Stimulated activated naive CD8-positive, alpha-beta T cell treated with anti-CD3 and anti-CD28 coated beads, Interleukin-15, amount 100 ng/mL, for 72 hours (primary cell): ENCODE measurements at regions not wholly inside any gene's neighbourhood (a gene's known extent, or its start where the extent isn't known, plus 50 kb on each side); places are given as distances from the start of the nearest gene placed in this dataset.

Experiments used
- ATAC-seq: fragments of 150-1000 bp; cut with Tn5 transposase; 2 replicates; pipeline ENCODE4 v1.10.0; 2021; ENCODE audit warnings: mild to moderate bottlenecking, moderate library complexity
- DNase-seq, 2 donors: peaks; one replicate each; pipeline ENCODE4 v3.0.0; 2021 to 2022
- H3K27ac Mint-ChIP-seq, 2 donors: one replicate each; pipeline ENCODE4 v1.8.0; 2022; ENCODE audit warnings: mild to moderate bottlenecking in 2 of 2, mixed read lengths in 2 of 2, moderate library complexity in 2 of 2
- H3K27me3 Mint-ChIP-seq: one replicate; pipeline ENCODE4 v1.8.0; 2022; ENCODE audit warnings: mixed read lengths
- H3K4me1 Mint-ChIP-seq: one replicate; pipeline ENCODE4 v1.8.0; 2022; ENCODE audit warnings: mild to moderate bottlenecking, mixed read lengths
- H3K4me3 Mint-ChIP-seq, 2 donors: one replicate each; pipeline ENCODE4 v1.8.0; 2022; ENCODE audit warnings: mild to moderate bottlenecking in 2 of 2, mixed read lengths in 2 of 2, moderate library complexity in 1 of 2
- H3K9me3 Mint-ChIP-seq, 2 donors: one replicate each; pipeline ENCODE4 v1.8.0; 2022; ENCODE audit warnings: mixed read lengths in 2 of 2

DNA sequence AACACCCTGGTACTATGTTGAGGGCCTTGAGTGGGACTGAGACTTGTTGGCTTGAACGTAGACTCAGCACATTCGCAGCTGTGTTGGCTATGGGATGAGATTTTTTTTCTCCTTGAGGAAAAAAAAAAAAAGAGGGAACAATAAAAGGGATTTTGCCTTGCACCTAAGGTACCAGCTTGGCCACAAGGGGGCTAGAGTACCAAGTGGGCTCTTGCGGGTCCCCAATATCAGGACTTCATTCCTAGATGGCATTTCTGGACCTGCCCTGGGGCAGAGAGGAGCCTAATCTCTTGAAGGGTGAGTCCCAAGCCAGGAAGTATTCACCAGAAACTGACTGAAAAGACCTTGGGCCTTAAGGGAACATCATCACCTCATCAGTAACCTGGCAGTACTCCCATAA, 1083.6 kb upstream of the PHF14 start:
- ATAC-seq (no peak), DNase-seq (no peak)
- Mint-ChIP-seq H3K4me1 (no peaks in the 10 kb centered on the region), H3K27ac (no peak overlapping the region), H3K27me3 (no peaks in the 10 kb centered on the region), H3K4me3 (no peak overlapping the region), H3K9me3 (peaks cover 7 to 23% of the 10 kb centered on the region in 2 donors)

DNA sequence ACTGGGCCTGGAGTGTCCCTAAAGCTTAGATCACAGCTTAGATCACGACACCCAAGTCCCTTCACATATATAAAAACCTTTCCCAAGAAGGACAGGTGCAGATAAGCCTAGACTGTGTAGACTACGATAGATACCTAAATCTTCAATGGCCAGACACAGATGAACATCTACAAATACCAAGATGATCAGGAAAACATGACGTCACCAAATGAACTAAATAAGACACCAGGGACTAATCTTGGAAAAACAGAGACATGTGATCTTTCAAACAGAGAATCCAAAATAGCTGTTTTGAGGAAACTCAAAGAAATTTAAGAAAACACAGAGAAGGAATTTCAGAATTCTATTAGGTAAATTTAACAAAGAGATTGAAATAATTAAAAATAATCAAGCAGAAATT, 1082.6 kb upstream of the PHF14 start:
- DNase-seq (no peak), ATAC-seq (no peak)
- Mint-ChIP-seq H3K9me3 (peaks cover 7 to 32% of the 10 kb centered on the region in 2 donors), H3K27ac (no peak overlapping the region), H3K27me3 (no peaks in the 10 kb centered on the region), H3K4me3 (no peak overlapping the region), H3K4me1 (no peaks in the 10 kb centered on the region)

DNA sequence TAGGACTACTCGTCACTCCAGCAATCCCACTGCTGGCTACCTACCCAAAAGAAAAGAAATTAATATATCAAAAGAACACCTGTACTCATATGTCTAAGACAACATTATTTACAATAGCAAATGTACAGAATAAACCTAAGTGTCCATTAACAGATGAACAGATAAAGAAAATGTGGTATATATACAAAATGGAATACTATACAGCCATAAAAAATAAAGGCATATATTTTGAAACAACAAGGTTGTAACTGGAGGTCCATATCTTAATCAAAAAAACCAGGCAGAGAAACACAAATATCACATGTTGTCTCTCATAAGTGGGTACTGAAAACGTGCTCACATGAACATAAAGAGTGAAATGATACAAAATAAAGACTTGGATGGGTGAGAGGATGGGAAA, 1073.3 kb upstream of the PHF14 start:
- H3K4me3 Mint-ChIP-seq: no peak overlapping the region
- no peak for DNase-seq
- no peaks in the 10 kb centered on the region for H3K27me3 Mint-ChIP-seq
- ATAC-seq: no peak
- H3K9me3 Mint-ChIP-seq: peaks cover 19 to 30% of the 10 kb centered on the region in 2 donors
- no peak overlapping the region for H3K27ac Mint-ChIP-seq
- no peaks in the 10 kb centered on the region for H3K4me1 Mint-ChIP-seq

DNA sequence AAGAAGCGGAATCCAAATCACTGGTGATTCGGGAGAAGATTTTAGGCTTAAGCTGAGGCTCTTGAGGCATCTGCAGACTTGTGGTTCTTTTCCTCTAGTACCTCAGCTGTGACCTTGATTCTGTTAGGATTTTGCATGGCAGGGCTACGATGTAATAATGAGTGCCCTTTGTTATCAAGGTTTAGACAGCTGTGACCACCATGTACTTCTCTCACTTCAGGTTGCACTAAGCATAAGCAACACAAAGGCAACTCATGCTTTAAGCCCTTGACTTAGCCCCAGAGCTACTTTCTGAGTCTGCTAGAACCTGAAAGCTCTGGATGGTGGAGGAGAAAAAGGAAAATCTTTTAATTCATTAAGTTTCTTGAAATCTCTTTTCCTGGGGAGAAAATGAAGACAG, 1052.3 kb upstream of the PHF14 start:
- Mint-ChIP-seq H3K27ac (no peak overlapping the region), H3K4me3 (no peak overlapping the region), H3K9me3 (peaks cover 0 to 4% of the 10 kb centered on the region in 2 donors), H3K4me1 (no peaks in the 10 kb centered on the region), H3K27me3 (no peaks in the 10 kb centered on the region)
- no peak for ATAC-seq
- DNase-seq: no peak

DNA sequence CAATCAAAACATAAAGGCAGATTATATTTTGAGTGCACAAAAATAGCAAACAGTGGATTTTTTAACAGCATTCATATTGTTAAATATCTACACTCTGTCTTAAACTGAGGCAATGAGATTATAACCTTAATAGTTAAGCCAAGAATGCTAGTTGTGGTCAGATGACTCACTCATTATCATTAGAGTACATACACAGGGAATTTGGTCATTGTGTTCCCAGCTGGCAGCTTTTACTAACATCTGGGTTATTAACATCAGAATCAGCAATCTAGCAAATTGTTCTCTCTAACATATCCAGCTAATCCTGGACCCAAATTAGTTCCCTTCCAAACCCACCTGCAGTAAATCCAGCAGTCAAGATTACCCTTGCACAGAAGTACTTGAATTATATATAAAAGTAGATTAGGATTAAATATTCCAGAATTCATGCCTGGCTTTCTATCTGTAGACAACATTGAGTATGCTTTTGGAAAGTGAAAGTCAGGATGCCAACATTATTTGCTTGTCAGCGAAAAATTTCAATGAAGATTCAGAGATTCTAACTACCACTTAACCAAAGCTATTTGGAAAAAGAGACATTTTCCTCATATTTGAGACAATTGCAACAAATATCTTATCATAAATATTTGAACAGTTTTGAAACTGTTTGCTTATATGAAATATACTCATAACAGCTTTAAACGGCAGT, 1035.6 kb upstream of the PHF14 start:
- DNase-seq: no peak
- ATAC-seq: no peak
- H3K4me1 Mint-ChIP-seq: no peaks in the 10 kb centered on the region
- no peak overlapping the region for H3K27ac Mint-ChIP-seq
- H3K4me3 Mint-ChIP-seq: no peak overlapping the region
- peaks cover 0 to 5% of the 10 kb centered on the region in 2 donors for H3K9me3 Mint-ChIP-seq
- H3K27me3 Mint-ChIP-seq: no peaks in the 10 kb centered on the region

DNA sequence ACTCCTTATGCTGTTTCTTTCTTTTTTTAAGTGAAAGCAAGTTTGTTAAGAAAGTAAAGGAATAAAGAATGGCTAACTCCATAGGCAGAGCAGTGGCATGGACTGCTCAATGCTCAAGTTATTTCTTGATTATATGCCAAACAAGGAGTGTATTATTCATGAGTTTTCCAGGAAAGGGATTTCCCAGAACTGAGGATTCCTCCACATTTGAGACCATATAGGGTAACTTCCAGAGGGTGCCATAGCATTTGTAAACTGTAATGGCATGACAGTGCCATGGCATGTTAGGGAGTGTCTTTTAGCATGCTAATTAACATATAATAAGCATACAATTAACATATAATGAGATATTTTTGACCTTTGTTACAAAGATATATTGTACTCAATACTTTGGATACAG, 1034.5 kb upstream of the PHF14 start:
- Mint-ChIP-seq H3K4me1 (no peaks in the 10 kb centered on the region), H3K9me3 (peaks cover 0 to 4% of the 10 kb centered on the region in 2 donors), H3K27me3 (no peaks in the 10 kb centered on the region), H3K27ac (no peak overlapping the region), H3K4me3 (no peak overlapping the region)
- ATAC-seq: no peak
- DNase-seq: no peak

DNA sequence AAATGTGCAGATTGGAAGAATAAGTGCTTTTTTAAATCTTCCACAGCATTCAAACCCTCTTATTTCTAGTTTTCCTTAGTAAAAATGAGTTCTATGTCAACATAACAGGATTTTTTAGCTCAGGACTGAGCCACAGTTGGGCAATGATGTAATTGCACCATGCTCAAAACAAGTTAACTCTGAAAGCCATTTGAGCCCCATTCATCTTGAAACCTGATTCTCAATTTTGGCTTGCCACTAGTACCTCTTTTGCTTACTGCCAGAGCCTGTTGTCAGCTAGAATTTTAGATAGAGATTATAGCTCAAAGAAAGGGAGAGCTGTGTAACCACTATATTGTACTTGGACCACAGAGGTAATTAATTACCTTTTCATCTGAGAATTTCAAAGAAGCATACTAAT, 1028.5 kb upstream of the PHF14 start:
- no peak for ATAC-seq
- Mint-ChIP-seq H3K4me3 (no peak overlapping the region), H3K27ac (no peak overlapping the region)

DNA sequence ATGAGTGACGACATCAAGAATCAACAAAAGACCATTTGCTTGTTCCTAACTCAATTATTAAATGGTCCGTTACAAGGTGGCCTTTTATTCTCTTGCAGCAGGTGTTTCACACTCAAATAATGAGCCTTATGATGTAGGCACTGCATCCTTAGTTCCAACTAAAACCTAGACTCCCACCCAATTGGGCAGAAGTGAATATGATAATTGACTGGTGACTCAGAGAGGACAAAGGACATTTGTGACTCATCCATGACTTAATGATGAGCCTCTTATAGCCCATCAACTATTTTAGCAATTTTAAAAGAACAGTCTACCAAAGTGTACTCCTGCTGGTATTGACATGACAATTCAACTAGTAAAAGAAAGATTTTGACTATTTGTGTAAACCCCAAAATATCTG, 1027.8 kb upstream of the PHF14 start:
- no peaks in the 10 kb centered on the region for H3K4me1 Mint-ChIP-seq
- peaks cover 3 to 5% of the 10 kb centered on the region in 2 donors for H3K9me3 Mint-ChIP-seq
- no peak overlapping the region for H3K27ac Mint-ChIP-seq
- ATAC-seq (no peak), DNase-seq (no peak)
- no peaks in the 10 kb centered on the region for H3K27me3 Mint-ChIP-seq
- no peak overlapping the region for H3K4me3 Mint-ChIP-seq

More for the DNA sequence above, 1028.5 kb upstream of the PHF14 start:
- DNase-seq: no peak
- Mint-ChIP-seq H3K27me3 (no peaks in the 10 kb centered on the region), H3K4me1 (no peaks in the 10 kb centered on the region), H3K9me3 (peaks cover 3 to 5% of the 10 kb centered on the region in 2 donors)

DNA sequence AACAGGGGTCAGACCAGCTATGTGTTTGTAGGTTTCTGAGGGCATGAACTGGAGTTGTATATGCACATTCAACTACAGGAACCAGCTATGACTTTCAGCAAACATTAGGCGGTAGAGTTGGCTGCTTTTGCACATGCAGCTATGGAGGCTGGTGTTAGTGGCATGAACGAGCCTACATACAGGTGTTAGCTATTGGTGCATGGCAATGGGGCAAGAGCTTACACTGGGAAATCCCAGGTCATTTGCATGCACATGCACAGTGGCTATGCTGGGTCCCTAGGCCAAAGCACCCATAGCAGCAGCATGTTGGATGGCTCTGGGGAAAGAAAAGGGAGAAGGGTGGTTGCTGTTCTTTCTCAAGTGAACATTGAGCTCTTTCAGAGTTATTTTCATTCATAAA, 1018.5 kb upstream of the PHF14 start:
- Mint-ChIP-seq H3K27me3 (no peaks in the 10 kb centered on the region), H3K4me3 (no peak overlapping the region), H3K9me3 (peaks cover 12 to 14% of the 10 kb centered on the region in 2 donors), H3K27ac (no peak overlapping the region), H3K4me1 (no peaks in the 10 kb centered on the region)
- DNase-seq: no peak
- no peak for ATAC-seq

DNA sequence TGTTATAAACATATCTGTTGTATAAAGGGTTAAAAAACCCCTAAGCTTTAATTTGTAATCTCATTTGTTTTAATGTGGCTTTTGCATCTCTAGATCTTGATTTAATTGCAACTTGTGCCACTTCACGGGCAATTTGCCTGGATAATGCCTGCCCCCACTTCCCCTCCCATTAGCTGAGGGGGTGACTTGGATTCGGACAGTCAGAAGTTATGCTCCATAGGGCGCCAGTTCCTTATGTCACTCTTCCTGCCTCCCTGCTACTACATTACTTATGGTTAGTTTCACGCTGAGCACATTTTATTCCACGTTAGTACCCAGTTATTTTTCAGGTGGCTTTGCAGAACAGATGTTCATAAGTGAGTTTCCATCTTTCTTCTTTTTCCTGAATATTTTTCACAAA, 1015.2 kb upstream of the PHF14 start:
- no peak overlapping the region for H3K27ac Mint-ChIP-seq
- peaks cover 12 to 14% of the 10 kb centered on the region in 2 donors for H3K9me3 Mint-ChIP-seq
- H3K27me3 Mint-ChIP-seq: no peaks in the 10 kb centered on the region
- DNase-seq: no peak
- no peak for ATAC-seq
- no peaks in the 10 kb centered on the region for H3K4me1 Mint-ChIP-seq
- H3K4me3 Mint-ChIP-seq: no peak overlapping the region

DNA sequence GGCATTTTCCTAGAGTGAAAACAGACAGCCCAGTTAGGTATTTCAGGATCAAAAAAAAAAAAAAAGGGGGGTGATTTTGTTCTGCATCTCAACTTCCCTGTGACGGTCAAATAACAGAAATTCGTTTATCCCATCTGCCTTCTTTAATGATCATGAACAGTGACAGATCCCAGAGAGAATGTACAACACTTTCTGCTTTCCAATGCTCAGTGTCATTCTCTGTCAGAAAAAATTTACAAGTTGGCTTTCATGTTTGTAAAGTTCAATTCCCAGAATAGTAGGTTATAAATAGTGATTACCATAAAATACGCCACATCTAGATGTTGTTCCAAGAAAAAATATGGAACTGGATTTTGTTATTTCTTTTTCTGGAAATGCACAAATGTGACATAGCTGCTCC, 1013.2 kb upstream of the PHF14 start:
- Mint-ChIP-seq H3K27ac (no peak overlapping the region), H3K4me1 (no peaks in the 10 kb centered on the region), H3K4me3 (no peak overlapping the region), H3K9me3 (no peaks in the 10 kb centered on the region), H3K27me3 (no peaks in the 10 kb centered on the region)
- DNase-seq (no peak), ATAC-seq (no peak)

DNA sequence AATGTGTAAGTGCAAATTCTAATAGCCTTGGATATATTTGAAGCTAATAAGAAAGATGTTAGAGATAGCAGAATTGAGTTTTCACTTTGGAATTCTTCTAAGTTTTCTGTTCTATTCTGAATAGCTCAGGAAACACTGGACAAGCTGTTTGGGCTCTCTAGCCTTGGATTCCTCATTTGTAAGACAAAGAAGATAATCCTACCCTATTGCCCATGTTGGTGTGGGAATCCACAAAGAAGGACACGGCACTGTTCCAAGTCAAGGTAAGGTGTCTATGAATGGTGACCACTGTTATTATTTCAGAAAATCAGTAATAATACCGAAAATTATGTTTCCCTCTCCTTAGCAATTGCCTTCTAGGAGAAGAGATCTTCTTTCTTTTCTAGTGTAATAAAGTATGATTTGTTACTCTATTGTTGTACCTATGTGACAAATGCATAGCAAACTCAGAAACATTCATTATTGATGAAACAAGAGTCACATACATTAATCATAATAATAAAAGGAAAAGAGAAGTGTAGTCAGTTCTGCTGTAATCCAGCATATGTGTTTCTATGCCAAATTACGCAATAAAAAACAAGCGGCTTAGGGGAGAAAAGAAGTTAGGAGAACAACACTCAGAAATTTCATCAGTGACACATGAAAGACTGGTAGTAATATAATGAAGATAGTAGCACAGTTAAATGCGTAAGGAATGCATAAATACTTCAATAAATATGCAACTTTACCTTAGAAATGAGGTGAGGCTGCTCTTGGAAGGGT, 1012.3 kb upstream of the PHF14 start:
- no peak overlapping the region for H3K4me3 Mint-ChIP-seq
- no peaks in the 10 kb centered on the region for H3K4me1 Mint-ChIP-seq
- no peaks in the 10 kb centered on the region for H3K9me3 Mint-ChIP-seq
- no peaks in the 10 kb centered on the region for H3K27me3 Mint-ChIP-seq
- DNase-seq (no peak), ATAC-seq (no peak)
- H3K27ac Mint-ChIP-seq: no peak overlapping the region

DNA sequence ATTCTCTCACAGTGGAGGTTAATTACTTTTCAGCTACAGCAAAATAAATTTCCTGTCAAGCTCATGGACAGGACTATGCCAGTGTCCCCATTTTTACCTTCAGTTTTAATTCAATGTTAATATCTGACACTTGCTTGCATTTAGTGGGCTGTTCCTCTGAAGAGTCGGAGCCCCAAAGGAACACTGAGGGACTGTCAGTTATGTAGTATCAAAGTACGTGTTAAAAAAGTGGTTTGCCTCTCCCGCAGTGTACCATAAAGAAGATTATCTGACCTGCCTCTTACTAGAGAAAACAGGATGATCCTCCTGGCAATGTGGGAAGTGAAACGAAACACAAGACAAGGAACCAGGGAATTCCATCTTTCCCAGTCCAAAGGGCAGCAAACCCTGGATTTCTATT, 1010.9 kb upstream of the PHF14 start:
- no peaks in the 10 kb centered on the region for H3K9me3 Mint-ChIP-seq
- H3K4me3 Mint-ChIP-seq: no peak overlapping the region
- H3K4me1 Mint-ChIP-seq: no peaks in the 10 kb centered on the region
- no peaks in the 10 kb centered on the region for H3K27me3 Mint-ChIP-seq
- H3K27ac Mint-ChIP-seq: no peak overlapping the region
- ATAC-seq (no peak), DNase-seq (no peak)

DNA sequence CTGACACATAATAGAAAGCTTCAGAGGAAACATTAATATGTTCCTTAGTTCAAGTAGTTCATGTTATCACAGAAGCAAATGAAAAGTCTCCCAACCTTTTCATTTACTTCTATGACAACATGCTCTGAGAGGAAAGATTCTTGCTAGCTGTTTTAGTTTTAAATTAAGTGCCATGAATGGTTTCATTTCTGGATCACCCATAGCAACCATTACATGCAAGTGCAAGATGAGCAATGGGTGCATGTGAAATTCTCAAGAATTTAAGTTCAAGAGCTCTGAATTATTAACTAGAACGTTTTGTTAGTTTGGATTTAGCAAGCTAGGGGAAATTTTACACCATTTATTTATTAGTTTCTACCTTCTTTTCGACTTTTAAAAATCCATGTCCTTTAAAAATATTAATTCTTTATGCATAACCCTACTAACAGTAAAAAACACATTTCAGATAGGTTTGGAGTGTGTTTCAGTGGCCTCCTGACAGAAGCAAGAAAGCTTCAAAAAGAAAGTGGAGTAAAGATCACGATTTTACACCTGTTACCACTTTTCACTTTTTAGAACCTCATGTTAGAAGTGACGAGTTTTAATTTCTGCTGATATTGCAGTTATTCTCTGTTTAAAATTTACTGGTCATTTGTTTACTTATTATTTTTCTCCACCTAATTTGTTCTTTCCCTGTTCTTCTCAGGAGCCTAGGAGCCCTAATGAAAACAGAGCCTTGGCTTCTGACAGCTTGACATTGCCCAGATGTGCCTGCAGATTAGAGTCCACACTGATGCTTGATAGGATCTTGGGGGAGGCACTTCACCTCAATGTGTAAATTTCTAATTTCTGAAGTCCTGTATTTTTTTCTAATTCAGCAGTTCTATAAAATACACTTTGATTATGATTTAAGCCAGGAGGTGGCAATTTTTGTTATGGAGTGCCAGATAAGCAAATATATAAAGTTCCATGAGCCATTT, 995.3 kb upstream of the PHF14 start:
- Mint-ChIP-seq H3K4me3 (no peak overlapping the region), H3K4me1 (no peaks in the 10 kb centered on the region), H3K9me3 (no peaks in the 10 kb centered on the region), H3K27me3 (no peaks in the 10 kb centered on the region), H3K27ac (no peak overlapping the region)
- no peak for DNase-seq
- no peak for ATAC-seq

DNA sequence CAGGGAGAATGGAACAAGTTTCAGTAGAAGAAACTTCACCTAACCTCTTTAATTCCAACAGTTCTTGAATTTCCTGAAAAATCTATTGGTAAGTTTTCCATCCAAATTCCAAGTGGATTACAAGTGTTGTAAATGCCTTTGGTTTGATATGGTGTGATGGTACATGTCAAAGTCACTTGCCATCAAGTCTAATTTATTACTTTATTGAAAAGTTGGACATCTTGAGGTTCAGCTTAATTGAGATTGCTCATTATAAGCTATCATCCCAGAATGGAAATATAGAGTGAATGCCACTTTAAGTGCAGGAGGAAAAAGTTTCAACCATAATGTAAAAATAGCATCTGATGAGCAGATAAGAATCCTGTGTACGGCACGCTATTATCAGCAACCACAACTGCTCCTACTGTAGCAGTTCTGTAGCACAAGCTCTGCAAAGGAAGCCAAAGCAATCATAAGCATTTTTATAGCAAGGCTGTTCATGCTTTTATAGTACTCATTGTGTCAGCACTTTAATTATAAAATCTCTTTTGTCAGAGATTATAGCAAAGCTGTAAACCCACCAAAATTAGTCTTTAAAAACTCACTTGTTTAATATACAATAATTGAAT, 991.8 kb upstream of the PHF14 start:
- no peaks in the 10 kb centered on the region for H3K4me1 Mint-ChIP-seq
- DNase-seq (no peak), ATAC-seq (no peak)
- no peaks in the 10 kb centered on the region for H3K9me3 Mint-ChIP-seq
- H3K27ac Mint-ChIP-seq: no peak overlapping the region
- H3K4me3 Mint-ChIP-seq: no peak overlapping the region
- no peaks in the 10 kb centered on the region for H3K27me3 Mint-ChIP-seq
